ENCODE measurements at regions not wholly inside any gene's neighbourhood (a gene's known extent, or its start where the extent isn't known, plus 50 kb on each side); places are given as distances from the start of the nearest gene placed in this dataset.

DNA sequence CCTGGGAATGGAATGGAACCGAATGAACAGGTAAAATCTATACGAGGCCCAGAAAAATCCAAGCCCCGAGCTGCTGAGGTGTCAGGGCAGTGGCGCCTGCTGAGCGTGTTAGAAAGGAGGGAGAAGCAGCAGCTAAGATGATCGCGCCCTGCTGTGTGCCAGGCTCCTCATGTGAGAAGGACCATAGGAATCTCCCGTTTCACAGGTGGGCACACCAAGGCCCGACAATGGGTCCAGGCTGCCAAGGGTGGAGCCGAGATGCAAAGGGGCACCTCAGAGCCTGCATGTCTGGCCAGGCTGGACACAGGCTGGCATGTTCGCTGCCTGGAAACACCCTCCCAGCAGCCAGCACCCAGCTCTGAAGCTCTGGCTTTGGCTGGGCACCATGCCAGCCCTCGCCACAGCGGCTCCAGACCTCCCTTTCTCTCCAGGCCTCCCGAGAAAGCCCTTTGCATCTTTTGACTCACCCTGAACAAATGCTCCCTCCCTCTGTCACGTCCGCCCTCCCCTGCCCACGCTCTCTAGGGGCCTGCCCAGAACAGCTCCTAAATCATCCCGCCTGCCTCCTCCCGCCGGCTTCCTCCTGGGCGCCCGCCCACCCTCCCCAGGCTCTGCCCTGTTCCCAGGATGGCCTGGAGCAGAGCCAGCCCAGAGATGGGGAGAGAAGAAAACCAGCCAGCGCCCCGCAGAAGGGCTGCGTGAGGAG, 217.8 kb upstream of the GSE1 start:
- ATAC-seq (ENCODE audit: insufficient read depth, low FRiP score) (peak; percentile 72), DNase-seq (peak; percentile 91 to 92 (median 92))
- TF ChIP-seq, protein P1, sequence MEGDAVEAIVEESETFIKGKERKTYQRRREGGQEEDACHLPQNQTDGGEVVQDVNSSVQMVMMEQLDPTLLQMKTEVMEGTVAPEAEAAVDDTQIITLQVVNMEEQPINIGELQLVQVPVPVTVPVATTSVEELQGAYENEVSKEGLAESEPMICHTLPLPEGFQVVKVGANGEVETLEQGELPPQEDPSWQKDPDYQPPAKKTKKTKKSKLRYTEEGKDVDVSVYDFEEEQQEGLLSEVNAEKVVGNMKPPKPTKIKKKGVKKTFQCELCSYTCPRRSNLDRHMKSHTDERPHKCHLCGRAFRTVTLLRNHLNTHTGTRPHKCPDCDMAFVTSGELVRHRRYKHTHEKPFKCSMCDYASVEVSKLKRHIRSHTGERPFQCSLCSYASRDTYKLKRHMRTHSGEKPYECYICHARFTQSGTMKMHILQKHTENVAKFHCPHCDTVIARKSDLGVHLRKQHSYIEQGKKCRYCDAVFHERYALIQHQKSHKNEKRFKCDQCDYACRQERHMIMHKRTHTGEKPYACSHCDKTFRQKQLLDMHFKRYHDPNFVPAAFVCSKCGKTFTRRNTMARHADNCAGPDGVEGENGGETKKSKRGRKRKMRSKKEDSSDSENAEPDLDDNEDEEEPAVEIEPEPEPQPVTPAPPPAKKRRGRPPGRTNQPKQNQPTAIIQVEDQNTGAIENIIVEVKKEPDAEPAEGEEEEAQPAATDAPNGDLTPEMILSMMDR (IDR thresholded peaks at IDR 0.05; ENCODE audit: control extremely low read depth, extremely low read depth), result no peak
- Histone ChIP-seq H3K9me3 (ENCODE audit: control insufficient read depth in 4 of 4, insufficient read depth in 3 of 4, low read length in 3 of 4) (no peaks in the 10 kb centered on the region), H3K27ac (ENCODE audit: low read depth in 1 of 2, low read length in 1 of 2) (peak overlapping the region; percentile 7 to 14), H3K36me3 (ENCODE audit: control insufficient read depth in 4 of 4, insufficient read depth in 4 of 4, low read length in 4 of 4) (peaks cover 0 to 3% (median 0%) of the 10 kb centered on the region in 4 donors), H3K4me1 (ENCODE audit: control insufficient read depth in 5 of 5, insufficient read depth in 5 of 5, low read length in 5 of 5) (peaks cover 0 to 42% (median 12%) of the 10 kb centered on the region in 5 donors), H3K27me3 (ENCODE audit: control insufficient read depth in 3 of 3, insufficient read depth in 3 of 3, low read length in 2 of 3) (no peaks in the 10 kb centered on the region), H3K4me3 (no peak overlapping the region), H3K9ac (ENCODE audit: insufficient read depth in 1 of 2, low read length in 2 of 2) (no peak overlapping the region)
- 35 to 38% methylated on average over 24 to 25 of the region's 25 CpGs for WGBS, 2 donors

DNA sequence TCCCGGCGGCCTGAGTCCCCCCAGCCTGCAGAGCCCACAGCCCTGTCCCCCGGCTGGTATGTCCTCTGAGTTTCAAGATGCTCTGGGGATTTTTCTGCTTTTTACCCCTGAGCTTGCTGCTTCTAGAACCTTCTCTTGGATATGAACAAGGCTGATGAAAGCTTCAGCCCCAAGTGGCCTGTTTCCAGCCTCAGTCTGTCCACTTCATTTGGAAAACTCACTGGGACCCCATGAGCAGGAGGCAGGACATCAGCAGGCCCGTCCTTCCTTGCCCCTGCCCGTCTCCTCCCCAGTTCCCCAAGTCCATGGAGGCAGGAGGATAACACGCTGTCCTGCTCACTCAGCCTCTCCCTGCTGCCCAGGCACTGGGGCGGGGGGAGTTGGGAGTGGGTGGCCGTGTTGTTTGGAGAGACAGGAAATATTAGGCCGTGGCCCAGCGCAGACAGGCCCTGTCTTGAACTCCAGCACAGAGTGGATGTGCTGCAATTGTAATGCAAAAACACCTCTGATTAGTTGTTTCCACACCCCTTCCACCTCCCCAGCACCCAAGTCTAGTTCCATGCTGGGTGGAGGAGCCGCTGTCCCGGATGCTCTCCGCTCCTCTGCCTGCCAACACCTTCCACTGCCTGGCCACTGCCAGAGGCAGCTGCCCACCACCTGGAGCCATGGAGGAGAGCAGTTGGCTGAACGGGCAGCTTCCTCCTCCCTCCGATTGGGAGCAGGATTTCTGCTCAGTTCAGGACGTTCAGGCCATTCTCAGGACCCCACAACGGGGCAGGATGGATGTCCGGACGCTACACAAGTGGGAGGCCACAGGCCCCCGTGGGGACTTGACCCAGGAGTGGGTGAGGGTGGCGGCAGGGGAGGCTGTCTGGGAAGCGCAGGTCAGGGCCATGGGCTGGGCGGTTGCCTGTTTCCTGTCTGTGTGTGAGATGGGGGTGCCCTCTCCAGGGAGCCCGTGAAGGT, 216.9 kb upstream of the GSE1 start:
- H3K27ac ChIP-seq (ENCODE audit: low read depth in 1 of 2, low read length in 1 of 2), result peak overlapping the region in 1 of 2 donors; percentile 7
- H3K4me3 ChIP-seq, result no peak overlapping the region
- H3K27me3 ChIP-seq (ENCODE audit: control insufficient read depth in 3 of 3, insufficient read depth in 3 of 3, low read length in 2 of 3), result no peaks in the 10 kb centered on the region
- TF ChIP-seq, protein P1 (IDR thresholded peaks at IDR 0.05; ENCODE audit: control extremely low read depth, extremely low read depth), result no peak
- H3K4me1 ChIP-seq (ENCODE audit: control insufficient read depth in 5 of 5, insufficient read depth in 5 of 5, low read length in 5 of 5), result peaks cover 0 to 36% (median 12%) of the 10 kb centered on the region in 5 donors
- peak; percentile 64 to 72 (median 71) for DNase-seq
- no peak overlapping the region for H3K9ac ChIP-seq (ENCODE audit: insufficient read depth in 1 of 2, low read length in 2 of 2)
- peaks cover 0 to under 1% (median 0%) of the 10 kb centered on the region in 4 donors for H3K36me3 ChIP-seq (ENCODE audit: control insufficient read depth in 4 of 4, insufficient read depth in 4 of 4, low read length in 4 of 4)
- ATAC-seq (ENCODE audit: insufficient read depth, low FRiP score), result no peak
- H3K9me3 ChIP-seq (ENCODE audit: control insufficient read depth in 4 of 4, insufficient read depth in 3 of 4, low read length in 3 of 4), result no peaks in the 10 kb centered on the region
- WGBS, 2 donors, result 45 to 47% methylated on average over 24 of the region's 24 CpGs

DNA sequence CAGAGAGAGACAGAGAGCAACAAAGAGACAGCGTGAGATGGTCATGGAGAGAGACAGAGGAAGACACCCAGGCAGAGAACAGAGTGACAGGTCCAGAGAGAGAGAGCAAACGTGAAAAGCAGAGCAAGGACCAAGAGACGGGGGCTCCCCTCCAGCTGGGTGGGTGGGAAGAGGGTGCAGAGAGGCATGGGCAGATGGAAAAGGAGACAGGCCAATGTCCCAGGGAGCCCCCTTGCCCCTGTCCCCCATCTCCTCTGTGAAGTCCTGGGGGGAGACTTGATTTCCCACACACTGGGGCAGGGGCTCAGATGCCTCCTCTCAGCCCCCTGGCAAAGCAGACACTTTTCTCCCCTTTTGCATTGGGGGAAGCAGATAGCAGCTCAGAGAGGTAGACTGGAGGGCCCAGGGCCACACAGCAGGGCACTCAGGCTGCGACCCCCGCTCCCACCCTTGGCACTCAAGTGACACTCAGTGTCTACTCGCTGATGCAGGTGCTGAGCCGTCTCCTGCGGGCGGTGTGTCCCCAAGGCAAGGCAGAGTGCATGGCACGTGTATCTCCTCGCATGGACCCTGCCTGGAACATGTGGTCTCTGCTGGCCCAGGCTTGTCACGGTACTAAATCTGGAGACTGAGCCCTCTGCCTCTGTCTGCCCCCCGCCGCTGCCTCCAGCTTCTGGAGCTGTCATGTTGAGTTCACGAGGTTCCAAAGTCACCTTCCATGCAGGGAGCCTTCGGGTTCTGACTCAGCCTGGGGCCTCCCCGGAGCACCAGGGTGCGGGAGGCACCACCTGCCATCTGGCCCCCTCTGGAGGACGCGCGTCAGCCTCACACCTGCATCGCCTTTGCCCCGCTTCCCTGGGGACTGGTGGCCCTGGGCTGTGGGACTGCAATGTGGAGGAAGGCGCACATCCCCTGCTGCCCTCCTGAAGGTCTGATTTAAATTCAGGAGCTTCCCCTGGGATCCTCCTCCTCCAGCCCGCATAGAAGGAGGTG, 215.9 kb upstream of the GSE1 start:
- no peak for DNase-seq
- H3K27ac ChIP-seq (ENCODE audit: low read depth in 1 of 2, low read length in 1 of 2), result peak overlapping the region in 1 of 2 donors; percentile 7

More for the DNA sequence above, 215.9 kb upstream of the GSE1 start:
- no peaks in the 10 kb centered on the region for H3K27me3 ChIP-seq (ENCODE audit: control insufficient read depth in 3 of 3, insufficient read depth in 3 of 3, low read length in 2 of 3)
- H3K9me3 ChIP-seq (ENCODE audit: control insufficient read depth in 4 of 4, insufficient read depth in 3 of 4, low read length in 3 of 4), result no peaks in the 10 kb centered on the region
- H3K9ac ChIP-seq (ENCODE audit: insufficient read depth in 1 of 2, low read length in 2 of 2), result no peak overlapping the region
- H3K36me3 ChIP-seq (ENCODE audit: control insufficient read depth in 4 of 4, insufficient read depth in 4 of 4, low read length in 4 of 4), result no peaks in the 10 kb centered on the region
- ATAC-seq (ENCODE audit: insufficient read depth, low FRiP score), result no peak
- H3K4me3 ChIP-seq, result no peak overlapping the region
- 88 to 90% methylated on average over 25 of the region's 25 CpGs for WGBS, 2 donors
- H3K4me1 ChIP-seq (ENCODE audit: control insufficient read depth in 5 of 5, insufficient read depth in 5 of 5, low read length in 5 of 5), result peaks cover 0 to 36% (median 12%) of the 10 kb centered on the region in 5 donors
- TF ChIP-seq, protein P1 (IDR thresholded peaks at IDR 0.05; ENCODE audit: control extremely low read depth, extremely low read depth), result no peak
